HG03280 (cell line): ENCODE measurements at regions not wholly inside any gene's neighbourhood (a gene's known extent, or its start where the extent isn't known, plus 50 kb on each side); places are given as distances from the start of the nearest gene placed in this dataset.

Source experiments
- ATAC-seq: cut with Tn5 transposase; IDR thresholded peaks from one replicate; pipeline ENCODE4 v1.9.1; 2021; ENCODE audit warnings: mild to moderate bottlenecking, moderate library complexity; ENCODE audit not compliant: unreplicated experiment

DNA sequence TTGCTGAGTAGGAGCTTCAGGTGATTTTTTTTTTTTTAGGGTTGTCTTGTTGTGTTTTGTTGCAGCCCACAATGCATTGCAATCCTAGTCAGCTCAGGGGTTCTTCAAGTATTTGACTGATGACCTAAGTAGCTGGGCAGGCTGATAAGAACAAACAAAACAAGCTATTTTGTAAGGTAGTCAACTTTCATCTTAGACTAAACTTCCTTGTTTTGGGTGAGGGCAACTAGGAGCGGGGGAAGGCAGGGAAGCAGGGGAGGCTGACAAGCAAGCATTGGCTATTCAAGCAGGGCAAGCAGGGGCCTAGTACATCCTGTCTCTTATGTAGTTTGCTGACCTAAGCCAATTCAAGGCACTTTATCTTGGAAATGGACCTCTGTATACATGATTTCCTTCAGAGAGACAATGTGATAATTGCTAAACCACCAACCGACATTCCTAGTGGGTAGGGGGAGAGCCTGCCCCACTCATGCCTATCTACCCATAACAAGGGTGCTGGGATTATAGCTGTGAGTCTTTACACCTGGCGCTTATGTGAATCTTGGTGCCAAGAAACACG is 163.3 kb upstream of the PRKCQ start:
- ATAC-seq = no peak

DNA sequence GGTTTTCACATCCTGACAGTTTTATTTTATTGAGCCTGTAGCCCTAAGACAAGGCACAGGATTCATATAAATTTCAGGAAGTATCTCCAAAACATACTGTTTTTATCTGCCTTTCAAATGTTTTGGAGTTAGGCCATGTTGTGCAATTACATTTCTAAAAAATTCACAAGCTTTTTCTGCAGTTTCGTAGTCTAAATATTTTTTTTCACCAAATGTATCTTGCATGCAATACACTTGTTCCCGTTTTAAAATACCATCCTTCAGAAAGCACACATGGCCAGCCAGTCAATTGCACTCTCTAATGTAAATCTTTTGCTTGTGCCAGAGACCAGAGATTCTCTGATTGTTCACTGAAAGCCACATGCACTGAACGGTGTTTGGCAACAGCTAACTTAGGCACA is 161.5 kb upstream of the PRKCQ start:
- ATAC-seq = no peak

DNA sequence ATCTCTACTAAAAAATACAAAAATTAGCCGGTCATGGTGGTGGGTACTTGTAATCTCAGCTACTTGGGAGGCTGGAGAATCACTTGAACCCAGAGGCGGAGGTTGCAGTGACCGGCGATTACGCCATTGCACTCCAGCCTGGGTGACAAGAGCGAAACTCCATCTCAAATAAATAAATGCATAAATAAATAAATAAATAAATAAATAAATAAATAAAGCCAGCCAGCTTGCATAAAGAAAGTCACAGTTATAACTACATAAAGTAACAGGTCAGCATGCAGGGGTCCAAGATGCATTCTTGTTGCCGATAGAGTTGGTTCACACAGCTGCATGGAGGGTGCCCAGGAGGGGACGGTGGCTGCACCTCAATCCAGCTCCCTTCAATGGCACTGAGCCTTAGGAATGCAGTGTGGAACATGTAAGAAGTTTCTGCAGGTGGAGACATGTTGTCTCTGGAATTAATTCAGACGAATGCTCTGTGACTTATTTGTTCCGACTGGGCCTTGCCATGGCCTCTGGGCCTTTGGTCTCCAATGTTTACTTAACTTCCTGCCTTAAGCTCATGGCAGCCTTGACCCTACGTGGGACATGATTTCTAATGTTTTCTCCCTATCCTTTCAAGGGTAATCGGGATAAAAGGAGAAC is 159.6 kb upstream of the PRKCQ start:
- no peak for ATAC-seq

DNA sequence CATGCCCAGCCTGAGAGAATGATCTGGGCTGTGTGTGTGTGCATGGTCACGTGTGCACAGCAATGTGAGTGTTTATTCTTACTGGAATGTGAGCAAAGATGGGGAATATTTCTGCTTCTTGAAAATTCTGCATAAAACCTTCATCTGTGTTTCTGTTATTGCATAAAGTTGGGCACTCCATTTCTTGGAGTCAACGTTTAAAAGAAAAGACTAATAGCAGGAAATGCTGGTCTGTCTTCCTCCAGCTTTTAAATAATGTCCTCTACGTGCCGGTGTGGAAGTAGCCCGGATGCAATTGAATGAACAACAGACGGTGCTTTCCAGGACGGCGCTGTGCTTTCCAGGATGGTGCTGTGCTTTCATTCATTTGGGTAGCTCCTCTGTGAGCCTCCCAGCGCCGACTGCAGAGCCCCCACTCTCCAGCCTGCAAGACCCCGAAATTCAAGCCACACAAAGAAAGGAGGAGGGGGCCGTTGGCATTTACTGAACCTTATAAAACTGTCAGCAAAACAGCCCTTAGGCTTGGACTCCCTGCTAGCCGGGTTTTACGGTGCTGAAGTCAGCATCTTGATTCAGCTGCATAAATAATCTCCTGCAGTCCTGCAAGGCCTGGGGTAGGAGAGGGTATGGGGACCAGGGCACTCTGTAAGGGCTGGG is 158.2 kb upstream of the PRKCQ start:
- no peak for ATAC-seq

DNA sequence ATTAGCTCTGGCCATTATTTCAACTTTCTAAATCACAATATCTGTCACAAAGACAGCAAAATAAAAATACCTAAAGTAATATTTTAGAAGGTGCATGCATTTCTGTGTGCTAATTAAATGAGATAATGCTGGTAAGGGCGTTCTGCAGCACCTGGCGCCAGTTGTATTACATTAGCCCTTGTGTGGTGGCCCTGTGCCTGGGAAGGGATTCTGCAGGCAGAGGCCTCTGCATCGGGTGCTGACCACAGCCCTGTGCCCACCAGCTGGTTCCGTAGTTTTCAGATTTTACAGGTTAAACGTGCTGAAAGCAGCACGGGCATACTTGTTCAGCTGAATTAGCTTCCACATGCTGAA is 157.7 kb upstream of the PRKCQ start:
- ATAC-seq = no peak

DNA sequence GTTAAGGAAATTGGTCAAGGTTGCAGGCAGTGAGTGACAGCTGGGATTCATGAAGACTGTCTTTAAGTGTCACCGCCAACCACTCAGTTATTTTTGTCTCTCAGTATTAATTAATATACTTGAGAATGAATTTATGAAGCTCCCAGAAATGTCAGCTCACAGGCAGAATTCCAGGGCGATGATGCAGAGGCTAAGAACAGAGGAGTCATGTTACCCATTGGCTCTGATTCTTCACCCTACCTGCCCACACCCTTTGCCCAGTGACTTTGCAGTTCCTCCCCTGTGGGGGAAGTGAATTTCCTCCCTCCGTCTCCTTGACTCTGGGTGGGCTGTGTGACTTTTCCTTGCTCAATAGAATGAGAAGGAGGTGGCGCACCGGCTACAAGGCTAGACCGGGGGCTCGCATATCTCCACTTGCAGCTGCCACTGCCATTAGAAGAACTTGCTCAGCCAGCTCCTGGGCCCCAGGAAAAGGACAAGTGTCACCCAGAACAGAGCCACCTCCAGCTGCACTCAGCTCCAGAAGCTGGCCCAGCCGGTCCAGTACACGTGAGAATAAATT is 157.1 kb upstream of the PRKCQ start:
- no peak for ATAC-seq

DNA sequence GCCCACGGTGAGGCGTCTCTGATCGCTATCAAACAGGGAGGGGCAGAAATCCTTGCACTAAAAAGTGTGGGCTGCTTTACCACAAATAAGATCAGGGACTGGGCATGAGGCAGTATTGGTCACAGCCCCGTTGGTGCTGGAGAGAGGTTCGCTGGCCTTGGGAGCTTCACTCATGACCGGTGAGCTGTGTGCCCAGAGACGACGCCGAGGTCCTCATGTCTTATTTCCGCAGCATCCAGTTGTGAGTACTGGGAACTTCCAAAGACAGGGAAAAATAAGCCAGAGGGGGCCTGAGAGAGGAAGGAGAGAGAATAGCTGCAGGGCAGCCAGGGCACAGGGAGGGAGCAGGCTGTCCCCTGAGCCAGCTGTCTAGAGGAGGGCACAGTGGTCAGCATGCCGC is 154.2 kb upstream of the PRKCQ start:
- no peak for ATAC-seq

DNA sequence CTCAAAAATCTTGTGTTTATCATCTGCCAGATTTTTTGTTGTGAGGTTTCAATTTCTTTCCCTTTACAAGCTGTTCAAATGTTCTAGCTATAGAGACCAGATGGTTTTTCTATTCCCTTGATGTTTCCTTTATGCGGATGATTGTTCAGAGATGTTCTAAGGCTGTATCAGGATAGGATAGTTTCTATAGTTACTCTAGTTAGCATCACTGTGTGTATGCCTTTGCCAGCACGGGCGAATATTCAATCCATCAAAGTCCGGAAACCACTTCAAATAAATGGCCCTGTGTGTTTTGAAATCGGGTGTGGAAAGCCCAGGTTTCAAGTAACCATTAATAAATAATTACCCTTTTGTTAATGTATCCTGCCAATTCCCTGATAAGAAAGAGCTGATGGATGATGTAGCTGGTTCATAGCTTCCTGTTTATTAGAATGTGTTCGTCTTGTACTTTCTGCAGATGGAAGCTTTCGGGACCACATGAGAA is 149.8 kb upstream of the PRKCQ start:
- no peak for ATAC-seq

DNA sequence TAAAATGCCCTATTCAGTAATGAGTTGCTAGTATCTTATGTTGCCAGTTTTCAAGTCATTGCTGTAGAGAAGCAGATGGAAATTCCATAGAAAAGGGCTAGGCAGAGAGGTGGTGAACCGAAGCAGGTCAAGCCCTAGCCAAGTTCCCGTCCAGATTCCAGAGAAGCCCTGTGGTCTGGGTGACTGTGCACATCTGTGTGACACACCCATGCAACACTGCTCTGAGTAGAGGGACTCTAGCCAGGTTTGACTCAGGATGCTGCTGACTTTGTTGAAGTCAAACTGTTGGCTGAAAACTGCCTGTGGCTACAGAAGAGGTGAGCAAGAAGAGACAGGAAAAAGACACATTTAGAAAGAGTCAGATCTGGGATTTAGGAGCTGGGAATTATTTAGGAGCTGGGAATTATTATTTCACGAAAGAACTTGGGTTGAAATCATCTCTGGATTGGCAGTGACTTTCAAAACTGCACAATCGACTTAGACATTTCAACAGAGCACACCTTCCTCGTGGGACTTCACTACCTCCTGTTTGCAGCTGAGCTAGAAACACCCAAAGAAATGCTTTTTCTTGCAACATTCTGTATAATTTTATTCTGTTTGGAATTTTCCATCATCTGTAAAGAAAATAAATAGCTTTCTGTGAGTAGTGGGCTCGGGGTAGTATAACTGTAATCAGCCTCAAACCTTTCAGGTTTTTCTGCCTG is 149.1 kb upstream of the PRKCQ start:
- no peak for ATAC-seq

DNA sequence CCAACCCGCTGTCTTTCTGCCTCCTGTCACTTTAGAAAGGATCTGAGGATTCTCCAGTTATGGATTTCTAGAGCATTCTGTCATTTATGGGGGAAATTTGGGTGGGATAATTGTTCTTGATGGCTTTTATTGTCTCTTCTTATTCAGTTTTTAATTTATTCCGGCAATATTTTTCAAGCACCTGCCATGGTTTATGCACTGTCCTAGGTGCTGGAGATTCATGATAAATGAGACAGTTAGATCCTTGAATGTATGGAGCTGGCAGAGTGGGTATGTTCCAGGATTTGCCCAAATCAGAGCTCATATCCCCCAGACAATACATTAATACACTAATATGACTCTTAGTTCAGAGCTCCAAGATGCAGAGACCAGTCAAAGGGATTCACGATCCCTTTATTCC is 146.8 kb upstream of the PRKCQ start:
- ATAC-seq = no peak

DNA sequence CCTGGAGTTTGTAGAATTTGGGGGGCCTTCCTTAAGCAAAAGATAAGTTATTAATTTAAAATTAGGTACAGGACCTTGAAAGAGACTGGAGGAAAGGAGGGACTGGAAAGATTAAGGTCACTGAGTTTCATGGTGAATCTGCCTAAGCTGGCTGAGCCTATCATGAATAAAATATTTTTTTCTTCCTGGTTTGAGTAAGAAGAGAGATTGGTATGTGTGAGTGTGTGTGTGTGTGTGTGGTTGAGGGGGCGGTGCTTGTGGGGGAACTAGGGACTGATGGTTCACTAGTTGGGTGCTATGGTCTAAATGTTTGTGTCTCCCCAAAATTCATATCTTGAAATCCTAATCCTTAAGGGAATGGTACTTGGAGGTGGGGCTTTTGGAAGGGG is 142.5 kb upstream of the PRKCQ start:
- ATAC-seq = no peak

DNA sequence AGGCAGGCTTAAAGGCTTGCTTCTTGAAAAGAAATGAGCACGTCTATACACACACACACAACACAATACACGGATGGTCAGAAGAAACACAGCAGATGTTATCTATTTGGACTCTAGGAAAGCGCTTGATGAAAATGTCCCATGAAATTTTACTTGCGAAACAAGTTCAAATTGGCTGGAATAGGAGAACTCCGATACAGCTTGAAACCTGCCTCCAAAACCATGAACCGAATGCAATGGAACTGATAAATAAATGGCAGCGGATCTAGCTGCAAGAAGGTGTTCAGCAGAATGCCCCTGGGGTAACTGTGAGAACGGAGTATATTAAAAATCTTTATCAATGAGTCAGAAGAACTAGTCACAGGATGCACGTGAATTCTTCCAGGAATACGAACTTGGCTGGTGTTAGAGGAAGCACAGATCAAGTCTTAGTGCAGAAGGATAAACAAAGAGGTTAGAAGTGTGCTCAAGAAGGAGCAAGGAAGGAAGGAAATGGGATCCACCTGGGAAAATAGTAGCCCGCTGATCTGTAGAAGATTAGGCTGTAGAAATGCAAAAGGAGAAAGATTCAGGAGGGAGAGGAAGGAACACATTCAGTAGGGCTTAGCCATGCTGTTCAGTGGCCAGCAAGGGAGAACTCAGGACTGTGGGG is 142.0 kb upstream of the PRKCQ start:
- no peak for ATAC-seq

DNA sequence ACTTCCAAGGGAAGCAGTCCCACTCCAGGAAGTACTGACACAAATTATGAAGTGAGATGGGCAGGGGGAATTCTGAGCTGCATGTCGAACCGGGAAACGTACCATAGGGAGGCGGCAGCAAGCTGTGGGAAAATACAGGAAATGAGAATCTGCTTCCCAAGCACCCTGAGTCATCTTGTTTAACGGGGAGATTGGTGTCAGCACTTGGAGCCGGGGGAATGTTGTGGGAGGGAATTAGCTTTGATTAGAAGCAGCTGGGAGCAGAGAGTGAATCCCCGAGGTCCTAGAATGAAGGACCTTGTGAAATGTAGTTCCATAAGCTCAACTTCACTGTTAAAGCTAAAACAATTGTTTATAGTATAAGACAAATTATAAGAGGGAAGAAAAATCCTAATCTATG is 141.4 kb upstream of the PRKCQ start:
- ATAC-seq = no peak

DNA sequence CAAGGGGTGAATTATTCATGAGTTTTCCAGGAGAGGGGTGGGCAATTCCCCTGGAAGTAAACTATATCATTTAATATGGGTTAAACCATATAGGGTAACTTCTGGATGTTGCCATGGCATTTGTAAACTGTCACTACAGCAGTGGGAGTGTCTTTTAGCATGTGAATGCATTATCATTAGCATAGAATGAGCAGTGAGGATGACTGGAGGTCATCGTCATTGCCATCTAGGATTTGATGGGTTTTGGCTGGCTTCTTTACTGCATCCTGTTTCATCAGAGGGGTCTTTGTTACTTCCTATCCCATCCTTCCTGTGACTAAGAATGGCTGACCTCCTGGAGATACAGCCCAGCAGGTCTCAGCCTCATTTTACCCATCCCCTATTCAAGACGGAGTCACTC is 139.5 kb upstream of the PRKCQ start:
- ATAC-seq = no peak

DNA sequence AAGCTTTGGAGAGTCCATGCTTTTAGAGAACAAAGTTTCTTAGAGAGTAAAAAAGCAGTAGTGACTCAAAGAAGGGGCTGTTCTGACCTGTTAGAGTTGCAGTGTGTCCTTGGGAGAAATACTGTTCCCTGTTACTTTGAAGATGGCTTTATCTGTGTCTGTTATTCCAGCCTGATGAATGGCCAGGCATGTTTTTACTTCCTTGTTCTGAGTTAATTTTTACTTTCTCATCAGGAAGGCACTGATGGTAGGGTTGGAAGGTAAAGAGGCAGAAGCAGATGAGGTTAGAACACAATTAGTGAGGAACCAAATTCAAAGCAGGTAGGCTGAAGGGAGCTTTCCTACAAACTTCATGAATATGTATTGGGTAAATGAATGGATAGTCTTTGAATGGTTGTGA is 138.5 kb upstream of the PRKCQ start:
- ATAC-seq = no peak

DNA sequence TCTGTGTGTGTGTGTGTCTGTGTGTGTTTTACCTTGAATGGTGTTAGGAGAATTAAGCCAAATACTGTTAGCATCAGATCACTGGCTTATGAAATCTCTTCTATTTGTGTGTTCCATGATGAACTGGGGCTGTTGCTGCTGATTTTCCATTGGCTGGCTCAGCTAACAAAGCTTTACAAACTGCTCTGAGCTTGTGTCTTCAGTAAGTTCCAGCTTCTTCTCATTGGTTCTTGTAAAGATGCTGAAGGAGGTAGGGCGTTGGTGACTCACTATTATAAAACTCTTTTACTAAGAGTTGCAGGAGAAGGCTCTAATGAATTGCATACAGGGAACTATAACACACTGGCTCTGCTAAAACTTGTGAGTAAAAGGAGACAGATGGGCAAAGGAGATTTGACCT is 136.4 kb upstream of the PRKCQ start:
- no peak for ATAC-seq

DNA sequence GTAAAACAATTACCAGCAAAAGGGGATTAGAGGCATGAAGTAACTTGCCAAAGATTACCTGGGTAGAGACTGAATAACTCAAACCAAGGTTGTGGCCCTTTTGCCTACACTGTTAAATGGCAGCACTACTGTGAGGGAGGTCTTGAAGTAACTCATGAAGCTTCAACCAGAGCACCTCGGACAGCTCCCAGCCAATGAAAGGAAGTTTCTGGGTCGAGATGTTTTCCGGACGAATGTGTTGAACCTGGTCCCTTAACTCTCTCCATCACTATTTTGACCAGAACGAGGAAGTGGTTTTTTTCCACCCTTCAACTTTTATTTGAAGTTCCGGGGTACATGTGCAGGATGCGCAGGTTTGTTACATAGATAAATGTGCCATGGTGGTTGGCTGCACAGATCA is 133.6 kb upstream of the PRKCQ start:
- no peak for ATAC-seq

DNA sequence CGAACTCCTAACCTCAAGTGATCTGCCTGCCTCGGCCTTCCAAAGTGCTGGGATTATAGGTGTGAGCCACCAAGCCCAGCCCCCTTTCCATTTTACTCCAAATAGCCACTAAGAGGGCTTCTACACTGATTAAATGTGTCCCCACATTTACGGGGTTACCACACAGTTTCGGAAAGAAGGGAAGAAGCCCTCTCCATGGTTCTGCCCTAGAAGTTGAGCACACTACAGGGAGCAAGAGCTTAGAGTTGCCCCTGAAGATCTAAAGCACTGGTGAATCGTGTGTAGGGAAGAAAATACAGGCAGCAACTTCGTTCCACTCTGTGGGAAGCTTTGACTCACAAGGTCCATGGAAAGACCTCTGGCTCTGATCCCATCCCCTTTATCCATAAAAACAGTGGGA is 133.0 kb upstream of the PRKCQ start:
- ATAC-seq = no peak

DNA sequence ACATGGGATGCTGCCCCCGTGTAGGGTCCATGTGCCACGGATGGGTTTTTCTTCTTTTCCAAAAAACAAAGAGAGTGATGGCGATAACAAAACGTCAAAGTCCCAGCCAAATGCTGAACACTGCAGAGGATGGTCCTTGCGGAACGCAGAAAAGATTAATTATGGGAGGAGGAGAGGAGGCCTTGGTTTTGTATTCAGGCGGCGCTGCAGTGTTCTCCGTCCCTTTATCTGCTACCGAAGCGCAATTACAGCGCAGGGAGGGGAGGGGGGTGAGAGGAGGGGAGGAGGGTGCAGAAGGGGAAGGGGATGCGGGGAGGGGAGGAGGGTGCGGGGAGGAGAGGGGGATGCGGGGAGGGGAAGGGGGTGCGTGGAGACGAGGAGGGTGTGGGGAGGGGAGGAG is 131.8 kb upstream of the PRKCQ start:
- ATAC-seq = no peak

DNA sequence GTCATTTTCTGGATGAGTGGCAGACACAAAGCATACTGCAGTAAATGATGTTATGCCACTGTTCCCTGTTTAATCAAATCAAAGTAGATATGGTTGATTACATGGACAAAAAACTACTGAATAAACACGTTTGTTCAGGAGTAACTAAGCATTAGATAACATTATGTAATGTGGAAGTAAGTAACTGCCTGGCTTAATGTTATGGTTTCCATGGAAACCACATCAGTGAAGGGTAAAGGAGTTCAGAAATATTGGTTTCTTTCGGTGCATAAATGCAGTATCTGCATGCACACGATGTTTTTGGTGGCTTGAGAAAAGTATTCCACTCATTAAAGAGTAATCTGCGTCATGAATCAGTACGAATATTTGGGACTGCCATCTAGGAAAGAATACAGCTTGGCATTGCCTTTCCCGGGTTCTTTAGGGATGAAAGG is 131.3 kb upstream of the PRKCQ start:
- ATAC-seq = no peak

DNA sequence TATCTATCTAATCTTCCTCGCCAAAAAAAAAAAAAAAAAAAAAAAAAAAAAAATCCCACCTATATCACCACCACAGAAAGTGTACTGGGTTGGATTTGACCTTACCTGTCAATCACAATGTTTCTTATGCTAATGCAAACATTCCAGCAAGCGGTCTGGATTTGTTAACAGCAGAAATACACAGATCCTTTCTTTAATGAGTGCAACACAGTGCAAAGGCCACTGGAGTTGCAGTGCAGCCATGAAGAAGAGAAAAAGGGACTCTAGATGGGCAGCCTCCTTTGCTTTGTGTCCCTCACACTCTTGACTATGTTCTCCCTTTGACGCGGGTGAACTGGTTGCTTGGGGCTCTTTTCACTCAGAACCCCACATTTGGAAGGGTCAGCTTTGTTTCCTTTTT is 127.3 kb upstream of the PRKCQ start:
- ATAC-seq = no peak
